ENCODE measurements at regions not wholly inside any gene's neighbourhood (a gene's known extent, or its start where the extent isn't known, plus 50 kb on each side); places are given as distances from the start of the nearest gene placed in this dataset.

DNA sequence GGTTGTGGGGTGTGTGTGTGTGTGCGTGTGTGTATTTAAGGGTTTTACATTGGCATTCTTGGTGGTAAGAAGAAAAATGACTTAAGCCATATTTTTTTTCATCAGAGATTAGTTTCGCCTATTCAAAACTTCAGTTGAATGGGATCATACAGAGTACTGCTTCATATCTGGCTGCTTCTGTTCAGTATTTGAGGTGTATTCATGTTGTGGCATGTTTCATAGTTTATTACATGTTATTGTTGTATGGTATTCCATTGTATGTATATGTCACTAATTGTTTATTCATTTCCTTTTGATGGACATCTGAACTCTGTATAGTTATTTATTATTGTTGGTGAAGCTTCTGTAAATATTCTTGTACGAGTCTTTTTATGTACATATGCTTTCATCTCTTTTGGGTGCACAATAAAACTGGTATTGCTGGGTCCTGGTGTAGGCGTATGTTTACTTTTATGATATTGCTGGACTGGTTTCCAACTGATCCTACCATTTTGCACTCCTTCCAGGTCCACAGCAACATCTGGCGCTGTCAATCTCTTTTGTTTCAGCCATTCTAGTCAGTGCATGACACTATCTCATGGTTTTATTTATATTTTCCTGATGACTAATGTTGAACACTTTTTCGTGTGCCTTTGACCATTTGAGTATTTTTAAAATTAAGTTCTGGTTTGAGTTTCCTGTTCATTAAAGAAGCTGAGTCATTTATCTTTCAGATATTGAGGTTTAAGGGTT, 77.4 kb upstream of the MAF start:
- DNase-seq, result no peak

DNA sequence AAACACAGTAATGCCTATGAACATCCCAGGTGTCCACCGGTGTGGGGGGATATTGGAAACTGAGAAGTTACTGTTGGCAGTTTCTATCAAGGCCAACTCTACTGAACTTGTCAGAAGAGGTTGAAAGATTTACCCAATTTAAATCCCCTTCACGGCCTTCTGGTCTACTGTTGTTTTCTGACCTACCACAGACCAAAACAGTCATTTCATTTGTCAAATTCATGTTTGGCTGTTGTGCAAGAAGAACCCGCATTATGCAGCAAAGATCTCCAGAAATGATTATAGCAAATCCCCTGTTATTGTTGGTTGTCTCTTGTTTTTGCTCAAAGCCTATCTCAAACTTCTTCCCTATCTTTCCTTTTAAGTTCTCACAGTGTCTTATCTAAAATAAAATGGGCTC, 73.1 kb upstream of the MAF start:
- no peak for DNase-seq

DNA sequence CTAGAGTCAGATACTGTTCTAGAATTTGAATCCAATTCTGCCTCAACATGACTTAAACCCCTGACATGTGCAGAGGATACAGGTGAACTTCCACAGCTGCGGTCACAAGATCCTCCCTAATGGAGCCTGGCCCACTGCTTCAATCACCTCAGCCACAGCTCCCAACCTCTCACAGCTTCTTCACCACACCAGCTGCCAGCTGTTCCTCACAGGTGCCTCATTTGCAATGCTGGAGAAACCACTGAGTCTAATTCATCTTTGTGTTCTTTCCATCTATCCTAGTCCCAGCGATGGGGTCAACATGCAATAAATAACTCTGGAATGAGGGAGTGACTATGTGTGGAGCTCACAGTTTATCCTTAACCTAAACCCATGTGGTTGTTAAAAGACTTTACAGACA, 72.0 kb upstream of the MAF start:
- DNase-seq, result no peak

GRCh38 chr16:79668502-79668901, 68.0 kb upstream of the MAF start:
- DNase-seq, result no peak

DNA sequence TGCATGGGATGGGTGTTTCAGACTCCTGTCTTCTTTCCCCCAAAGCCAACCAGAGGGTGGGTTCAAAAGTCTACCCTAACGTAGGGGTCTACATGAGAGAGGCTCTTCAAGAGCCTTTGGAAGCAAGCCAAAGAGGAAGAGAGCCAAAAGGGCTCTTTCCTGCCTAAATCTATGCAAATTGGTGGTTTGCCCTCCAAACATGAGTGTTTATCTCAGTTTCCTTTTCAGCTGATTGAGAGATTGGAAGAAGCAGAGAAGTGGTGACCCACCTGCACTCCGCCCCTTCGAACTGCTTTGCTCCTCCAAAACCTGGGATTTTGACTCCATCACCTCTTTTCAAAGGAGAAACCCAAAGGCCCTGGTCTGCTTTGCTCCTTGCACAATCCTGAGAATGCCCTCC, 65.4 kb upstream of the MAF start:
- DNase-seq, result no peak

DNA sequence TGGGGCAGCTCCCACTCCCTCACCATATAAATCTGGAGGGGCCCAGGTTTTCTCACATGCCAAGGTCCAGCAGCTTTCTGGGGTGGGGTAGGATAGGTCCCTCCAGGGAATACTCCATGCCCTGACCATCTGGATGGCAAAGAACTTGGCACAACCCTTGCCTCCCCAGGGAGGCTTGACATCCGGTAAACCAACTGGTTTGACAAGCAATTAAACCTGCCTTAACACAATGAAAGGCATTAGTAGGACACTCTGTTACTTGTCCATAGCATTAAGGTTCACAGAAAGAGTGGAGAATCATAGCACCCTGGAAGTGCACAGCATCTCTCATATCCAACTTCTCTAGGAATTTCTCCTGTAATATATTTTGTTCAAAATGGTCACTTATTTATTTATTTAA, 63.9 kb upstream of the MAF start:
- no peak for DNase-seq

GRCh38 chr16:79662669-79663313, 62.3 kb upstream of the MAF start:
- no peak for DNase-seq

GRCh38 chr16:79662122-79662521, 61.6 kb upstream of the MAF start:
- DNase-seq, result no peak

DNA sequence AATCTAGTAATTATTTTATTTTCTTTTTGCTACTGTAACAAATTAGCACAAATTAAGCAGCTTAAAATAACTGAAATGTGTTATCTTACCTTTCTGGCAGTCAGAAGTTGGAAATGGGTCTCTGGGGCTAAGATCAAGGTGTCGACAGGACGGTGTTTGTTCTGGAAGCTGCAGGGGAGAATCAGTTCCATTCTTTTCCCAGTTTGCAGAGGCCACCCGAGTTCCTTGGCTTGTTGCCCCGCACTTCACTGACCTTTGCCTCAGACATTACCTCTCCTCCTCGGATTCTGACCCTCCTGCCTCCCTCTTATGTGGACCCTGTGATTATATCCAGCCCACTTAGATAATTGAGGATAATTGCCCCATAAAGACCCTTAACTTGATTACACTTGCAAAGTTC, 61.0 kb upstream of the MAF start:
- DNase-seq, result no peak

DNA sequence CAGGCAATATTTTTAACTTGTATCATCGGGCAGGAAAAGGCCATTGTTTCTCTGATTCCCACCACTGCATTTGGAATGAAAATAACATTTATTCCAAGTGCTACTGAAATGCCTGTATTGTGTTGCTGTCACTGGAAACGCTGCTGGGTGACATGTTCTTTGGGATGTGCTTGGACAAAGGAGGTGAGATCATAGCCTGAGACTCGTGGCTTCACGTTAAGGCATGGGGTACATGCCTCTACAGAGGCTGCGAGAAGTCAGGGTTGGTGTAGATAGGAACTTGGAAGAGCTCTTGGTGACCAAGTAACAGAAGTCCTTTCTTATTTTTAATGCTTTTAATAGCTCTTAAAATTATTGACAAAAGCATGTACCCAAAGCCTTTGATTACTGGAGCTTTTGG, 58.8 kb upstream of the MAF start:
- DNase-seq, result no peak

DNA sequence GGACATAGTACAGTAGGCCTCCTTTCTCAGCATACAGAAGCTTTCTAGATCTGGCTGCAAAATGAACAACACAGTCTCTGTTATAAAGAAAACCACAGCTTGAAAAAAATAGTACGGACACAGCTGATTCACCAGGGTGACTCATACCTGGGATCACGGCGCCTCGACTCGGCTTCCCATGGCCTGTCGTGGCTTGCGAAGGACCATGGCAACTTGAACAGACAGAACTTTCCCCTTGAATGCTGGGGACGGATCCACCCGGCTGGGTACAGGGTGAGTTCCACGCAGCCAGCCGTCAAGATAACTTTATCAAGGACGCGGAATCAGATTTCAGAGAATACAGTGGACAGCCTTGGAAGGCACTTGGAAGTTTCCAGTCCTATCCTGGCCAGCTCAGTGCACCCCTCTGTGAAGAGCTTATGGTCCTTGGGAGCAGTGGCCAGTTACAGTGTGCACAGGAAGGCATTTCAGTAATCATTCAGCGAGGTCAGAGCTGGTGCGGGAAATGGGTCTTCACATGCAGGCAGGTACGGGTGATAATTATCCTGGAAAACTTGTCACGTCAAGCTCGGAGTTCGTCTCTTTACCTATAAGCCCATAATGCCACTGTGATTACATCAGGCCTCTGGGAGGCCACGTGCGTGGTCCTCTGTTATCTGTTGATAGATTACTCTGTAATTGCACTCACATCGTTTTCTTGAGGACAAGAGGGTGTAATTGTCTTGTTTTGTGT, 57.9 kb upstream of the MAF start:
- DNase-seq, result no peak

GRCh38 chr16:79656553-79657115, 56.1 kb upstream of the MAF start:
- DNase-seq, result no peak

GRCh38 chr16:79653373-79653891, 52.9 kb upstream of the MAF start:
- no peak for DNase-seq

- no peak for DNase-seq
Measured at GRCh38 chr16:79651363-79651762, 50.8 kb upstream of the MAF start.
